Smooth muscle cell of the brain vasculature (primary cell): ENCODE measurements at regions not wholly inside any gene's neighbourhood (a gene's known extent, or its start where the extent isn't known, plus 50 kb on each side); places are given as distances from the start of the nearest gene placed in this dataset.
"Not testable (repeated sequence)": the region's sequence is repeated elsewhere in the genome, so short reads cannot be mapped to it uniquely, and the experiment has no call there.

ENCODE experiments used
- DNase-seq: peaks from one replicate; pipeline ENCODE4 v3.0.0-alpha.2; 2012; ENCODE audit warnings: low read depth, low spot score

GRCh38 chr10:30734901-30735300 is 105.3 kb upstream of the LYZL2 start:
- DNase-seq = no peak

- DNase-seq = no peak
These were observed 103.1 kb upstream of the LYZL2 start for GRCh38 chr10:30732671-30733070.

- no peak for DNase-seq
These were observed 102.4 kb upstream of the LYZL2 start for GRCh38 chr10:30731963-30732362.

DNA sequence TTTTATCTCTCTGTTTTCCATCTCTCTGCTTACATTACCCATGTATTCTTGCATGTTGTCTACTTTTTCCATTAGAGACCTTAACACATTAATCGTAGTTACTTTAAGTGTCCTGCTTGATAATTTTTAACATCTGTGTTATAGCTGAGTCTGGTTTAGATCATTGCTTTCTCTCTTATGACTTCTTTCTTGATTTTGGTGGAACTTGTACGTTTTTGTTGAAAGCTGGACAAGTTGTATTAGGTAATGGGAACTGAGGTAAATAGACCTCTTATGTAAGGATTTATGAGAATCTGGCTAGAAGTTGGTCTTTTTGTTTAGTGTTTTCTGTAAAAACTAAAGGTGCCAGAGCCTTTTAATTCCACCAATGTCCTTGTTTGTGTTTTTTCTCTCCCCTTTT is 100.8 kb upstream of the LYZL2 start:
- no peak for DNase-seq

DNA sequence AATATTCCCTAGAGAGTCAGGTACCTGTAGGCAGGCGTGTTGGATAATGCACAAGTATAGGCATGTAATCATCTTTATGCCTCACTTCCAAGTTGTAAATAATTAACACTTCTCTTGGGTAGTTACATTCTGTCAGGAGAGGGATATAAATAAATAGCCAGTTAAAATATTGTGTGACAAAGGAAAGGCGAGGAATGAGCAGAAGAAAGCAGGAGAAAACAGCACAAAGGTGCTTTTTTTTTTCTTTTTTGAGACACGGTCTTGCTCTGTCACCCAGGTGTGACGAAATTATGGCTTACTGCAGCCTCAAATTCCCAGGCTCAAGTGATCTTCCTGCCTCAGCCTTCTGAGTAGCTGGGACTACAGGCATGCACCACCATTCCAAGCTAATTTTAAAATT is 99.2 kb upstream of the LYZL2 start:
- no peak for DNase-seq

DNA sequence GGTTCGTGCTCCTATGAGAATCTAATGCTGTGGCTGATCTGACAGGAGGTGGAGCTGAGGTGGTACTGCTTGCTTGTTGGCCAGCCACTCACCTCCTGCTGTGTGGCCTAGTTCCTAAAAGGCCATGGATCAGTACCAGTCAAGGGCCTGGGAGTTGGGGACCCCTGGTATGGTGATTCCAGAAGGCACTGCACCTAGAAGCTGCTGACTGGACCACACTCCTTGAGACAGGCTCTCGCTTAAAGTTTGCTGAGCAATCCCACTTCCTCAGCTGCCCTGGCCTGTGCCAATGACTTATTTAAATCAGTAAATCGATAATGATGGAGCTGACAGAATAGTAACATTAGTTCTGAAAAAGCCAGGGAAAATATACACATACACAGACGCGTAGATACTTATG is 98.6 kb upstream of the LYZL2 start:
- DNase-seq = no peak

GRCh38 chr10:30727524-30727923 is 98.0 kb upstream of the LYZL2 start:
- no peak for DNase-seq

DNA sequence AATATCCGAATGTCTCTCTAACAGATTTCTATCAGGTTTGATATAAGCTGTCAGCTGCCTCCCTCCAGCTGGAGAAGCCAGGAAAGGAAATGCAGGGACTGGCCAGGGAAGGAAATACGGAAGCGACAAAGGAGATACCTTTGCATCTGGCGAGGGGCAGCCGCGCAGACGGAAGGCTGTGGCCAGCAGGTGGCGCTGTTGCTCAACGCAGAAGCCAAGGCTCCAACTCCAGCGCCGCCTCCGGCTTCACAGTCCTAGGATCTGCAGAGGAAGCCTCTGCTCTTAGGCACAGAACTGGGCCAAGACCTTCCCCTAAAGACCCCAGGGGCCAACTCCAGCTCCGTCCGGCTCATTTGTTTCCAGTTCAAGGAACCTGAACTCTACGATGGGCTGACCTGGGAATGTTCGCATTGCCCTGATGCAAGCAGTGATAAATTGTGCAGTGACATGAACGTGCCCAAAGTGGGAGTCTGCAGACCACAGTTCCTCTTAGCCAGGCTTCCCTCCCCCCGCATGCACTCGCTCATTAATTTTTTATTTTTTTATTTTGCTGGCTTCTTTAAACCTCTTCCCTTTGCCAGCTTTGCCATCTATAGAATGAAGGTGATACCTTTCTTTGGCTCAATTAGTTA is 97.3 kb upstream of the LYZL2 start:
- peak; percentile 46 for DNase-seq

GRCh38 chr10:30725661-30726060 is 96.1 kb upstream of the LYZL2 start:
- no peak for DNase-seq

- DNase-seq = no peak
These were observed 94.7 kb upstream of the LYZL2 start for GRCh38 chr10:30724296-30724695.

DNA sequence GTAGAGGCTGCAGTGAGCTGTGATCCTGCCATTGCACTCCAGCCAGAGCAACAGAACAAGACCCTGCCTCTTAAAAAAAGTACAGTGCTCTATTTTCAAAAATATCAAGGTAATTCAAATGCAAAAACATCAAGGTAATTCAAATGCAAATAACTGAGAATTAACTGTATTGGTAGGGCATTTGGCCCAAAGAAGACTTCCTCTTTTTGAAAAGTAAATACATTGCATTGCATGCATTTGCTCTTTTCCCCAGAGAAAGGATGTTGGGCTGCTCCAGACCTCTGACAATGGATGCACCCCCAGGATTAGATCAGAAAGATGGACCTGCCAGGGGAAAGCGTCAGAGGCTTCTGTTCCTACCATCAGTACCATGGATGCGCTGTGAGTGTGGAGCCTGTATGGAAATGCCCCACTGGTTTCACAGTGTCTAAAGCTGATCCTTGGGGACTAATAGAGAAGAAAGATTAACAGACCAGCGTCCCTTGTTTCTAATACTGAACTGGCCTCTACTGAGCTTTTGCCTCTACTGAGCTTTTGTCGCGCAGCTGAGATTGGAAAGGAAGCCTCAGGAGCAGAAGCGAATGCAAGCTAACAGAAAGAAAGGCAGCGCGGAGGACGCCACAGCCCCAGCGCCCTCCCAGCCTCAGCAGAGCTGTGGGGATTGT is 93.5 kb upstream of the LYZL2 start:
- DNase-seq = no peak

- no peak for DNase-seq
These were observed 90.3 kb upstream of the LYZL2 start for GRCh38 chr10:30719832-30720231.

- no peak for DNase-seq
These were observed 80.3 kb upstream of the LYZL2 start for GRCh38 chr10:30709700-30710358.

- DNase-seq = no peak
These were observed 79.7 kb upstream of the LYZL2 start for GRCh38 chr10:30709229-30709628.

DNA sequence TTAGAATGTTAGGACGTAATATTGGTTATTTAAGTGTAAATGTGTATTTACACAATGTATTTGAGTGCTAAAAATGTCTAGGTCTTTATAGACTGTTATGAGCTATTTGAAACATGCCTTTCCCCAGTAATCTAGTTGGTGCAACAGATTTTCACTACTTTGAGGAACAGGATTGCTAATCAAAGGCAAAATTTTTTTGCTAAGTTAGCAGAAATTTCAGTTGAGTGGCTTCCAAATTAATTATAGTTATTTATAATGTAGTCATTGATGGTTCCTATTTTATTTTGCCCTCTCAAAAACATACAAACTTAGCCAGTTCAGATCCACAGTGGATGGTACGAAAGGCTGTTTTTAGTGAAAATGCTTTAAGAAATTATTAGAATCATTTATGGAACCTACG is 78.7 kb upstream of the LYZL2 start:
- no peak for DNase-seq

DNA sequence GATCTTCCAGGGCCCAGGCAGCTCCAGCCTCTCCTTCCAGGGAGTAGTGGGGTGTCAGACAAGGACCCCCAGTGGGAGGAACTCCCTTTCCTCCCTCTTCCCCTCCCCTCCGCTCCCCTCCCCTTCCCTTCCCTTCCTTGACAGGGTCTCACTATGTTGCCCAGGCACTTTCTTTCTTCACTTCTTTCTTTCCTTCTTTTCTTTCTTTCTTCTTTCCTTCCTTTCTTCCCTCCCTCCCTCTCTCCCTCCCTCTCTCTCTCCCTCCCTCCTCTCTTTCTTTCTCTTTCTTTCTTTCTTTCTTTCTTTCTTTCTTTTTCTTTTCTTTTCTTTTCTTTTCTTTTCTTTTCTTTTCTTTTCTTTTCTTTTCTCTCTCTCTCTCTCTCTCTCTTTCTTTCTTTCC is 76.6 kb upstream of the LYZL2 start:
- DNase-seq = not testable (repeated sequence)

- DNase-seq = no peak
These were observed 76.1 kb upstream of the LYZL2 start for GRCh38 chr10:30705625-30706149.

DNA sequence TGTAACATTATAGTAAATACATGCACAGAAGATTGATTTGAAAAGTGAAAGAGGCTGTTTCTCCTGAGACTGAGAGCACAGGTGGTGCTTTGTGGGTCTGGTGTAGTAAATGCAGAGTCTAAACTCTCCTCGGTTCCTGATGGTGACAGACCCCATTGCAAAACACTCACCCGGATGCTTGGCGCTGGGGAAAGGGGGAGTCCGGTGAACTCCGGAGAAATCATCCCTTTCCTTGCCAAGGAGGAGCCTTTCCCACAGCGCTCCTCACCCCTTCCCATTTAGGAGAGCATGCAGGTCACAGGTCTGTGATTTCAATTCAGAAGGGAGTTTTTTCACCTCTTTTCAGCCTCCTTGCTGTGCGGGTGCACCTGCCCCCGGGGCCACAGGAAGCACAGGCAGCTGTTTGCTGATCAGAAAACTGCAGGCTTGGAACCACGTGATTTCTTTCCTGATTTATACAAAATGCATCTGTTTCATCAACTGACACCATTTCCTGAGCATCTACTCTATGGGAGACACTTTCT is 75.6 kb upstream of the LYZL2 start:
- no peak for DNase-seq

DNA sequence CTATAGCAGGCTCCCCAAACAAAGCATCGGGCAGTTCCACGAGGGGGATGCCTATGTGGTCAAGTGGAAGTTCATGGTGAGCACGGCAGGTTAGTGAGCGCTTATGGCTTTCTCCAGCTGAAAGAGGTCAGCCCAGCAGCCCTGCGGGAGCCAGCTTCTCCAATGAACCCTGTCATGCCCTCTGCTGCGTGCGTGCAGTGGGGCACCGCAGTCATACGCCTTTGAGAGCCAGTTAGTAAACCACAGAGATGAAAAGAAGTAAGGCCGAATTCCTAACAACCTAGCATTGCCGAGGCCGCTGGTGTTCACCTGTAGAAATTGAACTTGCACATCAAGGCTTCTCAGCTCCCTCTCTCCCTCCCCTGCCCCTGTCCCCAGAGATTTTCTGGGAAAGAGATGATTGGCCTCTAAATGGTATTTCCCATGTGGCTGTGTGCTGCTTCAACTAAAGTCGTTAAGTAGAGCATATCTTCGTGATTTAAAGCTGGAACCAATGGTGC is 75.1 kb upstream of the LYZL2 start:
- DNase-seq = not testable (repeated sequence)

- DNase-seq = no peak
These were observed 74.6 kb upstream of the LYZL2 start for GRCh38 chr10:30704026-30704600.

DNA sequence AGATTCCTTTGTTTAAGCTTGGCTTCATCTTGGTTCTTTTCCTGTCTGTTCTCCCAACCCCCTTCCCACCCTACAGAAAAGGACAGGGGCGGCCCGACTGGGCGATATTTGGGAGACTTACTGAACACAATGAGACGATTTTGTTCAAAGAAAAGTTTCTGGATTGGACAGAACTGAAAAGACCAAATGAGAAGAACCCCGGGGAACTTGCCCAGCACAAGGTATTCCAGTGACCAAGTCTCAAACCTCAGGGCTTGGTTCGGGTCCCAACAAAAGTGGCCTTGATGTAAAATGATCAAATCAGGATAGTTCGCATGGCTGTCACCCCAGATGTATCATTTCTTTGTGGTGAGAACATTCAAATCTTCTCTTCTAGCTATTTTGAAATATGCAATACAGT is 73.9 kb upstream of the LYZL2 start:
- not testable (repeated sequence) for DNase-seq

GRCh38 chr10:30702860-30703259 is 73.3 kb upstream of the LYZL2 start:
- DNase-seq = no peak
